WTC11 (cell line): ENCODE measurements at regions not wholly inside any gene's neighbourhood (a gene's known extent, or its start where the extent isn't known, plus 50 kb on each side); places are given as distances from the start of the nearest gene placed in this dataset.
"Not testable (repeated sequence)": the region's sequence is repeated elsewhere in the genome, so short reads cannot be mapped to it uniquely, and the experiment has no call there.

Experiments used
- ATAC-seq: fragments of 200-7000 bp; cut with Tn5 transposase; 2 replicates; pipeline ENCODE4 v1.10.0; 2021; ENCODE audit warnings: mild to moderate bottlenecking, moderate library complexity
- CTCF ChIA-PET: fragments of 300-600 bp; sonication (Branson Sonifier 250); formaldehyde crosslinking; loops from one replicate; lab custom pipeline; 2021; ENCODE audit warnings: antibody characterized with exemption; lab: Charles Lee
- POLR2A ChIA-PET: fragments of 350-600 bp; sonication (Branson Sonifier 250); formaldehyde crosslinking; loops from one replicate; lab custom pipeline; 2021; ENCODE audit warnings: antibody characterized with exemption; lab: Charles Lee
- DNase-seq: peaks from one replicate; pipeline ENCODE4 v3.0.0; 2021; ENCODE audit warnings: low spot score
- H3K27ac Mint-ChIP-seq: 2 replicates; pipeline ENCODE4 v1.8.0; 2021; ENCODE audit warnings: mixed read lengths
- H3K27me3 Mint-ChIP-seq: 2 replicates; pipeline ENCODE4 v1.8.0; 2021; ENCODE audit warnings: low read depth, mild to moderate bottlenecking, moderate library complexity, mixed read lengths
- H3K36me3 Mint-ChIP-seq: 2 replicates; pipeline ENCODE4 v1.8.0; 2021; ENCODE audit warnings: mixed read lengths
- H3K4me1 Mint-ChIP-seq: 2 replicates; pipeline ENCODE4 v1.8.0; 2022; ENCODE audit warnings: mixed read lengths
- H3K4me3 Mint-ChIP-seq: 2 replicates; pipeline ENCODE4 v1.8.0; 2021; ENCODE audit warnings: mild to moderate bottlenecking, moderate library complexity, mixed read lengths
- H3K9me3 Mint-ChIP-seq: 2 replicates; pipeline ENCODE4 v1.8.0; 2021; ENCODE audit warnings: mixed read lengths
- CREB1 ChIP-seq: sonication (generic); formaldehyde crosslinking; IDR thresholded peaks from 2 replicates; pipeline ENCODE4 v1.8.0; 2023; ENCODE audit warnings: mild to moderate bottlenecking, missing genetic modification reagents
- CTCF ChIP-seq: fragments of 200-600 bp; IDR thresholded peaks from 2 replicates; pipeline ENCODE4 v1.8.0; 2022; ENCODE audit warnings: antibody characterized with exemption
- IRF2 ChIP-seq: sonication (generic); formaldehyde crosslinking; IDR thresholded peaks from 2 replicates; pipeline ENCODE4 v1.8.0; 2022; ENCODE audit warnings: low read depth, missing genetic modification reagents, borderline replicate concordance
- MAX ChIP-seq: sonication (generic); formaldehyde crosslinking; IDR thresholded peaks from 2 replicates; pipeline ENCODE4 v1.8.0; 2022; ENCODE audit warnings: mild to moderate bottlenecking, missing genetic modification reagents
- MYBL2 ChIP-seq: sonication (generic); formaldehyde crosslinking; IDR thresholded peaks from 2 replicates; pipeline ENCODE4 v1.8.1; 2023; ENCODE audit warnings: mild to moderate bottlenecking, moderate library complexity, missing genetic modification reagents
- SMAD3 ChIP-seq: sonication (generic); formaldehyde crosslinking; IDR thresholded peaks from 2 replicates; pipeline ENCODE4 v1.8.0; 2022; ENCODE audit warnings: missing genetic modification reagents, mild to moderate bottlenecking, borderline replicate concordance
- TF ChIP-seq, protein P1 (sequence below): sonication (generic); formaldehyde crosslinking; IDR thresholded peaks from 2 replicates; pipeline ENCODE4 v1.8.1; 2022; ENCODE audit warnings: low read depth, missing genetic modification reagents, borderline replicate concordance
- TF ChIP-seq, protein P2 (sequence below): fragments of 250-450 bp; sonication (Bioruptor Pico); IDR thresholded peaks from 2 replicates; pipeline ENCODE4 v1.9.0; 2021; ENCODE audit warnings: mild to moderate bottlenecking
- TF ChIP-seq, protein P3 (sequence below): fragments of 250-450 bp; sonication (Bioruptor Pico); conservative IDR thresholded peaks from 2 replicates; pipeline ENCODE4 v1.9.0; 2021; ENCODE audit warnings: mild to moderate bottlenecking
- TF ChIP-seq, protein P4 (sequence below): sonication (generic); formaldehyde crosslinking; IDR thresholded peaks from 2 replicates; pipeline ENCODE4 v1.8.1; 2023; ENCODE audit warnings: mild to moderate bottlenecking, missing genetic modification reagents, borderline replicate concordance
- TF ChIP-seq, protein P5 (sequence below): fragments of 250-450 bp; sonication (Bioruptor Pico); IDR thresholded peaks from 2 replicates; pipeline ENCODE4 v1.9.0; 2021; ENCODE audit warnings: mild to moderate bottlenecking, borderline replicate concordance
- TF ChIP-seq, protein P6 (sequence below): sonication (generic); formaldehyde crosslinking; IDR thresholded peaks from 2 replicates; pipeline ENCODE4 v1.8.1; 2023; ENCODE audit warnings: mild to moderate bottlenecking, missing genetic modification reagents

DNA sequence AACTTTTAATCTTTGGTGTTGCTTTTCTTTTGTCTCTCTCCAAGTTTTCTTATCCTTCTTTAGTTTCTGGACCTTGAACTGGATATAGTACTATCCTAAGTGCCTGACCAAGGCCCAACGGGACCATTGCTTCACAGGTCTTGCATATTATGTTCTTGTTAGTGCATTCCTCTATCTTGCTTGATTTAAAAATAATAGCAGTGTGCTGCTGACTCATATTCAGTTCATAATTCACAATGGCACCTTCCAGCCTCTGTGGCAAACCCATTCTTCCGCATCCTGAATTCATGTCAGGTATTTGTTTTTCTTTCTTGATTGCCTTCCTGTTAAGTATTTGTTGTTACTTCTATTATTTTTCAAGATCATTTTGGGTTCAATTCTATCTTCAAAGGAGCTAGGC lies 197.1 kb upstream of the GIMD1 start (continued):
- TF ChIP-seq, protein P1, sequence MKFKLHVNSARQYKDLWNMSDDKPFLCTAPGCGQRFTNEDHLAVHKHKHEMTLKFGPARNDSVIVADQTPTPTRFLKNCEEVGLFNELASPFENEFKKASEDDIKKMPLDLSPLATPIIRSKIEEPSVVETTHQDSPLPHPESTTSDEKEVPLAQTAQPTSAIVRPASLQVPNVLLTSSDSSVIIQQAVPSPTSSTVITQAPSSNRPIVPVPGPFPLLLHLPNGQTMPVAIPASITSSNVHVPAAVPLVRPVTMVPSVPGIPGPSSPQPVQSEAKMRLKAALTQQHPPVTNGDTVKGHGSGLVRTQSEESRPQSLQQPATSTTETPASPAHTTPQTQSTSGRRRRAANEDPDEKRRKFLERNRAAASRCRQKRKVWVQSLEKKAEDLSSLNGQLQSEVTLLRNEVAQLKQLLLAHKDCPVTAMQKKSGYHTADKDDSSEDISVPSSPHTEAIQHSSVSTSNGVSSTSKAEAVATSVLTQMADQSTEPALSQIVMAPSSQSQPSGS (CRISPR knock-in tag): no peak
- no peak for TF ChIP-seq SMAD3 (CRISPR knock-in tag)

DNA sequence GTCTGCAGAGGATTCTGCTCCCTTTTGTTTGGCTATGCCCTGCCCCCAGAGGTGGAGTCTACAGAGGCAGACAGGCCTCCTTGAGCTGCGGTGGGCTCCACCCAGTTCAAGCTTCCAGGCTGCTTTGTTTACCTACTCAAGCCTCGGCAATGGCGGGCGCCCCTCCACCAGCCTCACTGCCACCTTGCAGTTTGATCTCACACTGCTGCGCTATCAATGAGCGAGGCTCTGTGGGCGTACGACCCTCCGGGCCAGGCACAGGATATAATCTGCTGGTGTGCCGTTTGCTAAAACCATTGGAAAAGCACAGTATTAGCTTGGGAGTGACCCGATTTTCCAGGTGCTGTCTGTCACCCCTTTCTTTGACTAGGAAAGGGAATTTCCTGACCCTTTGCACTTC lies 195.1 kb upstream of the GIMD1 start:
- CTCF ChIA-PET, DNase-seq, ATAC-seq, H3K4me1 Mint-ChIP-seq, H3K27me3 Mint-ChIP-seq, H3K27ac Mint-ChIP-seq, POLR2A ChIA-PET, H3K4me3 Mint-ChIP-seq: not testable (repeated sequence)
- peaks cover 55% of the 10 kb centered on the region for H3K9me3 Mint-ChIP-seq
- peaks cover 23% of the 10 kb centered on the region for H3K36me3 Mint-ChIP-seq

- no peak overlapping the region for H3K4me3 Mint-ChIP-seq
- TF ChIP-seq MYBL2 (CRISPR knock-in tag): no peak
- TF ChIP-seq, protein P2, sequence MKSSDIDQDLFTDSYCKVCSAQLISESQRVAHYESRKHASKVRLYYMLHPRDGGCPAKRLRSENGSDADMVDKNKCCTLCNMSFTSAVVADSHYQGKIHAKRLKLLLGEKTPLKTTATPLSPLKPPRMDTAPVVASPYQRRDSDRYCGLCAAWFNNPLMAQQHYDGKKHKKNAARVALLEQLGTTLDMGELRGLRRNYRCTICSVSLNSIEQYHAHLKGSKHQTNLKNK (CRISPR knock-in tag): no peak
- TF ChIP-seq, all 79 proteins: peak for 0
- ChIA-PET CTCF (no interaction called here), POLR2A (no interaction called here)
- no peak overlapping the region for H3K27ac Mint-ChIP-seq
- DNase-seq (no peak), ATAC-seq (no peak)
- peaks cover 23% of the 10 kb centered on the region for H3K36me3 Mint-ChIP-seq
- H3K27me3 Mint-ChIP-seq: no peaks in the 10 kb centered on the region
- H3K4me1 Mint-ChIP-seq: peaks cover 14% of the 10 kb centered on the region
- H3K9me3 Mint-ChIP-seq: peaks cover 41% of the 10 kb centered on the region
Measured at GRCh38 chr4:106551724-106552123, 183.1 kb upstream of the GIMD1 start.

GRCh38 chr4:106548446-106549044 lies 180.0 kb upstream of the GIMD1 start:
- H3K9me3 Mint-ChIP-seq: peaks cover 41% of the 10 kb centered on the region
- no peak for ATAC-seq
- H3K4me1 Mint-ChIP-seq: peaks cover 17% of the 10 kb centered on the region
- H3K36me3 Mint-ChIP-seq: peaks cover 23% of the 10 kb centered on the region
- no peak overlapping the region for H3K27ac Mint-ChIP-seq
- ChIA-PET POLR2A (no interaction called here), CTCF (no interaction called here)
- no peak for DNase-seq
- no peak overlapping the region for H3K4me3 Mint-ChIP-seq
- no peaks in the 10 kb centered on the region for H3K27me3 Mint-ChIP-seq
- TF ChIP-seq, protein P3, sequence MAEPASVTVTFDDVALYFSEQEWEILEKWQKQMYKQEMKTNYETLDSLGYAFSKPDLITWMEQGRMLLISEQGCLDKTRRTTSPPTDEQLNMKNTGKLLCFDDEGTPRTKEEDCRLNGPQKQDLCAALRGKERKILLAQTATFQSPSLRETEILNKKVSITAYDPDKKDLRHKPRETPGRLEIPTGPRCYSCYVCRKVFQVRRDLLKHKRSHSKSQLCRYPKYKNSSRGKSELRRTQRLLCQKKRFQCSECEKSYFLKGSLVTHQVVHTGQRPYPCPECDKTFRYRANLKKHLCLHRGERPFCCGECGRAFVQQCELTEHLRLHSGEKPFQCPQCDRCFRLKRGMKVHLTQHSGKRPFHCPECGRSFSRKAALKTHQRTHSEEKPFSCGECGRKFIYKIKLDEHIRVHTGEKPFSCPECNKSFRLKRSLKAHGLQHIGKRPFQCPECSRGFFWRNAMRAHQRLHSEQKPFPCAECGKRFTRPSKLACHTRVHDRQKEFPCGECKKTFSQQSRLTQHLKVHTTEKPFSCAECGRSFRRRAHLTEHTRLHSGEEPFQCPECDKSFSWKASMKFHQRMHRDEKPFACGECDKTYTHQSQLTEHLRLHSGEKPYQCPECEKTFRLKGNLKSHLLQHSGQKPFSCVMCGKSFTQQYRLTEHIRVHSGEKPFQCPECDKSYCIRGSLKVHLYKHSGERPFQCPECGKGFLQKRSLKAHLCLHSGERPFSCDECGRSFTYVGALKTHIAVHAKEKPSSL: no peak
- TF ChIP-seq, protein P4, sequence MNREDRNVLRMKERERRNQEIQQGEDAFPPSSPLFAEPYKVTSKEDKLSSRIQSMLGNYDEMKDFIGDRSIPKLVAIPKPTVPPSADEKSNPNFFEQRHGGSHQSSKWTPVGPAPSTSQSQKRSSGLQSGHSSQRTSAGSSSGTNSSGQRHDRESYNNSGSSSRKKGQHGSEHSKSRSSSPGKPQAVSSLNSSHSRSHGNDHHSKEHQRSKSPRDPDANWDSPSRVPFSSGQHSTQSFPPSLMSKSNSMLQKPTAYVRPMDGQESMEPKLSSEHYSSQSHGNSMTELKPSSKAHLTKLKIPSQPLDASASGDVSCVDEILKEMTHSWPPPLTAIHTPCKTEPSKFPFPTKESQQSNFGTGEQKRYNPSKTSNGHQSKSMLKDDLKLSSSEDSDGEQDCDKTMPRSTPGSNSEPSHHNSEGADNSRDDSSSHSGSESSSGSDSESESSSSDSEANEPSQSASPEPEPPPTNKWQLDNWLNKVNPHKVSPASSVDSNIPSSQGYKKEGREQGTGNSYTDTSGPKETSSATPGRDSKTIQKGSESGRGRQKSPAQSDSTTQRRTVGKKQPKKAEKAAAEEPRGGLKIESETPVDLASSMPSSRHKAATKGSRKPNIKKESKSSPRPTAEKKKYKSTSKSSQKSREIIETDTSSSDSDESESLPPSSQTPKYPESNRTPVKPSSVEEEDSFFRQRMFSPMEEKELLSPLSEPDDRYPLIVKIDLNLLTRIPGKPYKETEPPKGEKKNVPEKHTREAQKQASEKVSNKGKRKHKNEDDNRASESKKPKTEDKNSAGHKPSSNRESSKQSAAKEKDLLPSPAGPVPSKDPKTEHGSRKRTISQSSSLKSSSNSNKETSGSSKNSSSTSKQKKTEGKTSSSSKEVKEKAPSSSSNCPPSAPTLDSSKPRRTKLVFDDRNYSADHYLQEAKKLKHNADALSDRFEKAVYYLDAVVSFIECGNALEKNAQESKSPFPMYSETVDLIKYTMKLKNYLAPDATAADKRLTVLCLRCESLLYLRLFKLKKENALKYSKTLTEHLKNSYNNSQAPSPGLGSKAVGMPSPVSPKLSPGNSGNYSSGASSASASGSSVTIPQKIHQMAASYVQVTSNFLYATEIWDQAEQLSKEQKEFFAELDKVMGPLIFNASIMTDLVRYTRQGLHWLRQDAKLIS (CRISPR knock-in tag): no peak
- TF ChIP-seq CREB1 (no peak), MAX (no peak), IRF2 (CRISPR knock-in tag) (no peak), CTCF (no peak)
- TF ChIP-seq, protein P5, sequence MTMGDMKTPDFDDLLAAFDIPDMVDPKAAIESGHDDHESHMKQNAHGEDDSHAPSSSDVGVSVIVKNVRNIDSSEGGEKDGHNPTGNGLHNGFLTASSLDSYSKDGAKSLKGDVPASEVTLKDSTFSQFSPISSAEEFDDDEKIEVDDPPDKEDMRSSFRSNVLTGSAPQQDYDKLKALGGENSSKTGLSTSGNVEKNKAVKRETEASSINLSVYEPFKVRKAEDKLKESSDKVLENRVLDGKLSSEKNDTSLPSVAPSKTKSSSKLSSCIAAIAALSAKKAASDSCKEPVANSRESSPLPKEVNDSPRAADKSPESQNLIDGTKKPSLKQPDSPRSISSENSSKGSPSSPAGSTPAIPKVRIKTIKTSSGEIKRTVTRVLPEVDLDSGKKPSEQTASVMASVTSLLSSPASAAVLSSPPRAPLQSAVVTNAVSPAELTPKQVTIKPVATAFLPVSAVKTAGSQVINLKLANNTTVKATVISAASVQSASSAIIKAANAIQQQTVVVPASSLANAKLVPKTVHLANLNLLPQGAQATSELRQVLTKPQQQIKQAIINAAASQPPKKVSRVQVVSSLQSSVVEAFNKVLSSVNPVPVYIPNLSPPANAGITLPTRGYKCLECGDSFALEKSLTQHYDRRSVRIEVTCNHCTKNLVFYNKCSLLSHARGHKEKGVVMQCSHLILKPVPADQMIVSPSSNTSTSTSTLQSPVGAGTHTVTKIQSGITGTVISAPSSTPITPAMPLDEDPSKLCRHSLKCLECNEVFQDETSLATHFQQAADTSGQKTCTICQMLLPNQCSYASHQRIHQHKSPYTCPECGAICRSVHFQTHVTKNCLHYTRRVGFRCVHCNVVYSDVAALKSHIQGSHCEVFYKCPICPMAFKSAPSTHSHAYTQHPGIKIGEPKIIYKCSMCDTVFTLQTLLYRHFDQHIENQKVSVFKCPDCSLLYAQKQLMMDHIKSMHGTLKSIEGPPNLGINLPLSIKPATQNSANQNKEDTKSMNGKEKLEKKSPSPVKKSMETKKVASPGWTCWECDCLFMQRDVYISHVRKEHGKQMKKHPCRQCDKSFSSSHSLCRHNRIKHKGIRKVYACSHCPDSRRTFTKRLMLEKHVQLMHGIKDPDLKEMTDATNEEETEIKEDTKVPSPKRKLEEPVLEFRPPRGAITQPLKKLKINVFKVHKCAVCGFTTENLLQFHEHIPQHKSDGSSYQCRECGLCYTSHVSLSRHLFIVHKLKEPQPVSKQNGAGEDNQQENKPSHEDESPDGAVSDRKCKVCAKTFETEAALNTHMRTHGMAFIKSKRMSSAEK (CRISPR knock-in tag): no peak
- TF ChIP-seq, protein P6, sequence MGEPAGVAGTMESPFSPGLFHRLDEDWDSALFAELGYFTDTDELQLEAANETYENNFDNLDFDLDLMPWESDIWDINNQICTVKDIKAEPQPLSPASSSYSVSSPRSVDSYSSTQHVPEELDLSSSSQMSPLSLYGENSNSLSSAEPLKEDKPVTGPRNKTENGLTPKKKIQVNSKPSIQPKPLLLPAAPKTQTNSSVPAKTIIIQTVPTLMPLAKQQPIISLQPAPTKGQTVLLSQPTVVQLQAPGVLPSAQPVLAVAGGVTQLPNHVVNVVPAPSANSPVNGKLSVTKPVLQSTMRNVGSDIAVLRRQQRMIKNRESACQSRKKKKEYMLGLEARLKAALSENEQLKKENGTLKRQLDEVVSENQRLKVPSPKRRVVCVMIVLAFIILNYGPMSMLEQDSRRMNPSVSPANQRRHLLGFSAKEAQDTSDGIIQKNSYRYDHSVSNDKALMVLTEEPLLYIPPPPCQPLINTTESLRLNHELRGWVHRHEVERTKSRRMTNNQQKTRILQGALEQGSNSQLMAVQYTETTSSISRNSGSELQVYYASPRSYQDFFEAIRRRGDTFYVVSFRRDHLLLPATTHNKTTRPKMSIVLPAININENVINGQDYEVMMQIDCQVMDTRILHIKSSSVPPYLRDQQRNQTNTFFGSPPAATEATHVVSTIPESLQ (CRISPR knock-in tag): no peak
